DMS 273 treated with DMSO at 0.1 percent for 48 hours (cell line): ENCODE measurements at regions not wholly inside any gene's neighbourhood (a gene's known extent, or its start where the extent isn't known, plus 50 kb on each side); places are given as distances from the start of the nearest gene placed in this dataset.
"Not testable (repeated sequence)": the region's sequence is repeated elsewhere in the genome, so short reads cannot be mapped to it uniquely, and the experiment has no call there.

Experiments
- DNase-seq: peaks from one replicate; lab custom pipeline; 2025; lab: John Stamatoyannopoulos, UW

DNA sequence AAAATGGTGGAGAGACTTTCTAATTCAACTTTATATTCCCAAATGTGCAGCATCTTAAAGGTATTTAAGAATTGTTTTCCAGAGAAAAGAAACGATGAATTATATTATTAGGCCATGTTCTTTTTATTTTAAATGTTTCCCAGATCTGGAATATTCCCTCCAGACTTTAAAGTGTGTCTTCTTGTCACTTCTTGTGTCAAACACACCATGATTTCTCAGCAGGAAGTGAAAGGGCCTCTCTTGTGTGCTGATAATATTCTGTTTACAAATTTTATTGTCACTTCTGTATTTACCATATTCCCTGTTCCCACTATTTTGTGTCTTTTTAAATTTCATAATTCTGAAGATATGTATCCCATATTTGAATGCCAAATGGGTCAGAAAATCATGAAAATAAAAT lies 455.0 kb upstream of the FLRT2 start:
- DNase-seq = no peak

DNA sequence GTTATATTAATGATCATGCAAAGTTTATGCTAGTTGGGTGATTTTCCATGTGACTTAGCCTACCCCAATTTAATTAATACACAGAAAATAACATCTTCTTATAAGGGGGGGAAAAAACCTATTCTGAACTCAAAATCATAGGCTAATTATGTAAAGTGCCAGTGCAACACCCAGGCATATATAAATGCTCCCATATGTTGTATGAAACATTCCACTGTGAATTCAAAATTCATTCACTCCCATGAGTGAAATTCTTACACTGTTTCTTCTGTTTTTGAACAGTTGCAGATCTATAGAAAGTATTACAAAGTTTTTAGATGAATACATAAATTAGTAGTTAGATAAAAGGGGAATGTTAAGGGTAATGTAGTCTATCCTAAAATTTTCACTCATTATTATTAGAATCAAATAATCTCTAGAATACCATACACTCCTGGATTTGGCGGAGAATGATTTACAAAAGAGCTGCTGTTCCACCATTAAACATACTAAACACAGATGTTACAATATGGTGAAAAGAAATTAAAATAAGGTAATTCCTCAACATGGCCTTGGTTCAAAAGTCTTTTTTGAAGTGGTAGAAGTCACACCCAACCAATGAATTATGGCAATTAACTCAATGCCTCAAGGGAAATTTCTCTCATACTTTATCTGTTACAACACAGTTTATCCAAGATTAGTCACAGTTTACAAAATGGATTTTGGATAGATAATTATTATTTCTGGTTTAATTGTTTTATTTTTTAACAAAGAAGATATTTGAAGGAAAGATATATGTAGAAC lies 454.1 kb upstream of the FLRT2 start:
- no peak for DNase-seq

DNA sequence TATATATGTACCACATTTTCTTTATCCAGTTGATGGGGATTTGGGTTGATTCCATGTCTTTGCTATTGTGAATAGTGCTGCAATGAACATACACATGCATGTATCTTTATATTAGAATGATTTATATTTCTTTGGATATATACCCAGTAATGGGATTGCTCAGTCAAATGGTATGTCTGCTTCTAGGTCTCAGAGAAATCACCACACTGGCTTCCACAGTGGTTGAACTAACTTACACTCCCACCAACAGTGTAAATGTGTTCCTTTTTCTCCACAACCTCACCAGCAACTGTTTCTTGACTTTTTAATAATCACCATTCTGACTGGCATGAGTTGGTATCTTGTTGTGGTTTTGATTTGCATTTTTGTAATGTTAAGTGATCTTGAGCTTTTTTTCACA lies 452.2 kb upstream of the FLRT2 start:
- not testable (repeated sequence) for DNase-seq

DNA sequence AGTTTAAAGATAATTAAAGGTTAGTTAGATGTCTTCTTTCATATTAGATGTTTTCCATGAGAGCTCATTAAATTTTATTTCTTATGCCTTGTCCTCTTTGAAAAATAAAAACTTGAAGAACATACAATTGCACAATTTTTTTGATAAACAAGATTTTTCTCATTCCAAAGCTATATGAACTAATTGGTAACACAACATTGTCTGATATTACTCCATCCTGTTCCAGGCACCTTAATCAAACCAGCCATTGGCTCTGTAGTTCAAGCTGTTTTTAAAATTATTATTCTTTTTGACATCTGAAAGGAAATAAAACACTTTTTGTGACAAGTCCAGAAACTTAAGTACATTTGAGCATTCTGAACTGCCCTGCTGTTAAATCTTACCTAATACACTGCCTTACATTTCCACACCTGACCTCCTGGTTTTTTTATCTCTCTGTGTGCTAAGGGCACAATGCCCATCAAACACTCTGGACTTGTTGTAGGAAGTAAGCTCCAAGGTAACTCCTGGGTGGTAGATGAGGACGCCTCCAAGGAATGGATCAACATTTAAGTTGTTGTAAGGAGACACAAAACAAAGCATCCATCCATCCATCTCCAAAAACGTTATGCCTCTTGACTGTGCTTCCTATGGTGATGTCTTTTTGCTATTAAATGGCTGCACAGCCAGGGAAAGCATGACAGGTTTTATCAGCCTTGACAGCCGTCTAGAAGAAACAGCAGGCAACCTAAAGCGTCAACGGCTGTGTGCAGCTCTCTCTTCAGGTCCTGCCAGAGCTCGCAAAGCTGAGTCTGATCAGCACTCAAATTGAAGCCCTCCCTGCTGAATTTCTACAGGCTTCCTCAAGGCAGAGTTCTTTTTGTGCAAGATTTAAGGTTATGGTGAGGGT lies 449.9 kb upstream of the FLRT2 start:
- DNase-seq = no peak

- no peak for DNase-seq
Observed at GRCh38 chr14:85084344-85084743, 445.6 kb upstream of the FLRT2 start.

DNA sequence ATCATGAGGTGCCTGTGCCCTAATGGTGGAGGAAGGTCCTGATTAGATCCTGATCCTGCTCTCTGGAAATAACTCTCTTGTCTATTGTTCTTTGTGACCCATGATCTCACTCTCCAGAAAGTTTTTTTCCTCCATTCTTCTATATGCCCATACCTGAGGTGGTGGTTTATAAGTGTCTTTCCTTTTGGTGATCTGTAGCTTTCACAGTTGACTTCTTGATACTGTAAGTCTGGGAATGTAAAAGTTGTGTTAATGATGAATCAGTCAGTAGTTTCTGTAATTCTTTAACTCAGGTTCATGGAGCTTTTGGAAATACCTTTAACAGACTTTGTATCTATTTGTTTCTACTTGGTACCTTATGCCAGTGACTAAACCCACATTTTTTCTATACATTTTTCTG lies 444.0 kb upstream of the FLRT2 start:
- no peak for DNase-seq

GRCh38 chr14:85087201-85087600 lies 442.7 kb upstream of the FLRT2 start:
- no peak for DNase-seq

DNA sequence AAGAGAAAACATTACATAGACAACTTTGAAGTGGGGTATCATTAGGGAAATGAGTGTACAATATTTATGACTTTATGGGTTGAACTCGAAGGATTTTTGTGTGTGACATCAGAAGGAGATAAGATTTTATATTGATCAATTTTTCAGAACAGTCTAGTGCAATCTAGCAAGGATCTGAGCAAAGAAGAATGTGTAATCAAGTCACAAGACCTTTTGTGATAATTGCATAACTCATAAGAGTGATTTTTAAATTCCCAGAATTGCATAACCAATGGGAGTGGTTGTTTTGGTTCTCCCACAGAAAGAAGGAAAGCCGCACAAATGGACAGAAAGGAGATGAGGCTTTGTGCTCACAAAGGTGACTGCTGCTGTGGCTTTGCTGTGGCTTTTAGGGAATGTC lies 441.8 kb upstream of the FLRT2 start:
- DNase-seq = no peak

DNA sequence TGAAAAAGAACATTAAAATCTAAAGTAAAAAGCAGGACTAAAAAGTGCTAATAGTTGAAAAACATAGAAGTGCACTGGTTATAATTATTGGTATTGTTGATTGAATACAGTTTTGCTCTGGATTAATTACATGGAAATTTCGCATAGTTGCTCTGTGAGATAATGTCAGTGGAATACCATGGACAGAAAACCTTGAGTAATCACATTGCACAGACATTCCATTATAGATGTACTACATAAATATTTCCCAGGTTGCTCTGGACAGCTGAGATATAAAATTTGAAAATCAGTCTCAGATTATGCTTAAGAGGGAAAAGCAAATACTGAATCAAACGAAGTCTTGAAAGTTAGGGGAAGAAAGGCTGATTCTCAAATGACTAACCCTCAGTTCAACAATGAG lies 439.3 kb upstream of the FLRT2 start:
- no peak for DNase-seq

GRCh38 chr14:85093631-85094330 lies 436.2 kb upstream of the FLRT2 start:
- no peak for DNase-seq

- no peak for DNase-seq
Observed at GRCh38 chr14:85102591-85102990, 427.4 kb upstream of the FLRT2 start.

GRCh38 chr14:85106506-85106905 lies 423.4 kb upstream of the FLRT2 start:
- DNase-seq = no peak

DNA sequence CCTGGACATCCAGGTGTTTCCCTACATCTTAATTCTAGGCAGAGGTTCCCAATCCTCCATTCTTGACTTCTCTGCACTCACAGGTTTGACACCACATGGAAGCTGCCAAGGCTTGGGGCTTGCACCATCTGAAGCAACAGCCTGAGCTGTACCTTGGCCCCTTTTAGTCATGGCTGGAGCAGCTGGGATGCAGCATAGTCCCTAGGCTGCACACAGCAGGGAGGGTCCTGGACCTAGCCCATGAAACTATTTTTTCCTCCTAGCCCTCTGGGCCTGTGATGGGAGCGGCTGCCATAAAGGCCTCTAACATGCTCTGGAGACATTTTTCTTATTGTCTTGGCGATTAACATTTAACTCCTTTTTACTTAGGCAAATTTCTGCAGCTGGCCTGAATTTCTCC lies 417.2 kb upstream of the FLRT2 start:
- DNase-seq = no peak

- DNase-seq = no peak
Observed at GRCh38 chr14:85115921-85116320, 414.0 kb upstream of the FLRT2 start.

DNA sequence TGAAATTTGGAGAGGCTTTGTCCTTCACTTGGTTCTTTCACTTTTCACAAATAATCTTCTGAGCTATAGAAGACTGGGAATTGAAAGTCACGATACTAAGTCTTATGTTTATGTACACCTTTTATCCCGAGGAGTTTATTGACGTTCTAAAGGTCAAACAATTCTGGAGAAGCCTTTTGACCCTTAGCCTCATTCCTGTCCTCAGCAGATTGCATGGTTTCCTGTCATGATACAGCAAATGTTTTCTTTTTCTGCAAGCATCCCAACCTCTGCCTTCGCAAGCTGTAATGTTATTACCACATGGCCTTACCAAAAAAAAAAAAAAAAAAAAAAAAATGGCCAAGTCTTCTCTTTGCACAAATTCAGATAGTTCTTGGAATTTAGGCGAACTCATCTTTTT lies 411.7 kb upstream of the FLRT2 start:
- DNase-seq = no peak

- DNase-seq = peak; percentile 1
Observed at GRCh38 chr14:85122690-85123089, 407.3 kb upstream of the FLRT2 start.

DNA sequence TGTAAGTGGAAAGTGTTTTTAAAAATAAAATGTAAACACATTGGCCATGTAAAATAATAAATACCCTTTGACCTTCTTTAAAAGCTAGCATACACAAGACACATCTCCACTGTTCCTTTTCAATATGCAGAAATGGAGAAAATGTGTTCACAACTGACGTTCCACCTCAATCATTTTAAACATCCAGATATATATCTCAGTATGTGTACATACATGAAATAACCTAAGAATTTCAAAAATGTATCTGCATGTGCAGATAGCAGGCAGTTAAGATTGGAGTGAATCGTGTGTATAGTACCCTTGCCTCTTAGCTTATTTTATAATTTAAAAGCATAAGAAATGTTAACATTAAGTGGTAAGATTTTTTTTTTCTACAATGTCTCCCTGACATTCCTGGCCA lies 406.2 kb upstream of the FLRT2 start:
- DNase-seq = no peak

DNA sequence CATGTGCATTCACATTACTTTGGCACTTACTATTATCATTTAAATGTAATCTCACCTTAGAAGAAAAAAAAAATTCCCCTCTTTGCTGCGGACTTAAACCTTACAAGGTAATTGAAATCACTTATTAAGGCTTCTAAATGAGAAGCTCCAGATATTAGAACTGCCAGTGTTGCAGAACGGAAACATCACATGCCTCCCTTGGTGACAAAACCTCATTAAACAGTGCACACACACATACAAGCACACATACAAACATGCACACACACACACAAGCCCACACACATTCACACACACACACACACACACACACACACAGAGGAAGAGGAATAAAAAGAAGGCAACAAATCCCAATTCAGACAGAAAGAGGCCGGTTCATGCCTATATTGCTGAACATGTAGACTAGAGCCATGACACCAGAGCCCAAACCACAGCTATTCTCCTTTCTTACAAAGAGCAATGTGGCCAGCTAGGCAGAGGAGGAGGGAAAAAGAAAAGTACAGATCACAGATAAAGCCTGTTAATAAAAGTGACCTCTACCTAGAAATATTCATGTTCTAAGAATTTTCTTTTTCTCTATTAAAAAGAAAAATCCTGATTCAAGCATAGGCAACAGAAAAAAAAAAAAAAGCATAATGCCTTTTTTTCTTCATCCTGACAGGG lies 405.2 kb upstream of the FLRT2 start:
- DNase-seq = no peak

DNA sequence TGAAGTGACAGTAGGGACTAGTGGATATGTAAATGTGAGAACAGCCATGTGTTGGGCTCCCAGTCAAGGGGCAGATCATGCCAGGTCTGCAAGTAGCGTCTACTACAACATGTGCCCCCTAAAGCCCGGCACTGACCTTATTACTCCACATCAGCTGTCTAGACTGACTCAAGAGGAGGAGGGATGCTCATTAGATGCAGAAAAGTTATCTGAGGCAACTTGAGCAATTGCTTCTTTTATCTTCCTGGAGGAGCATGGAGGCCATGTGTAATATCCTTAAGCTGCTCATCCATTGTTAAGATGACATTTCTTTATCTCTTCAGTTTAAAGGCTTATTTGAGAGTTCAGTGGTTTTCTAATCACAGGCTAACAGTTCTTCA lies 404.7 kb upstream of the FLRT2 start:
- DNase-seq = no peak

- DNase-seq = no peak
Observed at GRCh38 chr14:85129921-85130320, 400.0 kb upstream of the FLRT2 start.

- no peak for DNase-seq
Observed at GRCh38 chr14:85131226-85131922, 398.6 kb upstream of the FLRT2 start.

DNA sequence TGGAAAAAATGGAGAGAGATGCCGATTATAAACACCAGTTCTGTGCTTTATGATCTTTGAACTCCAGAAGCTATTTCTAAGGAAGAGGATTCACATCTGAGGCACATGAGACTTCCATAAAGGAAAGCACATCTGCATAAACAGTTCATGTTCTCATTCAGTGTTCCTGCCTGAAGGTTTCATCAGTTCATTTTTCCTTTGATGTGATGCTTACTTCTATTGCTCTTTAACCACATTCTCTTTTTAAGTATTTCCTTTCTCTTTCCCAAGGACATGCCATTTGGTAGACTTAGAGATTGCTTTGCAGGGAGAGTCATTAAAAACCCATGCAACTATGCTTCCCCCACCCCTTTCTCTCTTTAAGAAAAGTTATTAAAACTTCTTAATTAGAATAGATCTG lies 387.0 kb upstream of the FLRT2 start:
- DNase-seq = no peak
